ENCODE measurements at regions not wholly inside any gene's neighbourhood (a gene's known extent, or its start where the extent isn't known, plus 50 kb on each side); places are given as distances from the start of the nearest gene placed in this dataset.

DNA sequence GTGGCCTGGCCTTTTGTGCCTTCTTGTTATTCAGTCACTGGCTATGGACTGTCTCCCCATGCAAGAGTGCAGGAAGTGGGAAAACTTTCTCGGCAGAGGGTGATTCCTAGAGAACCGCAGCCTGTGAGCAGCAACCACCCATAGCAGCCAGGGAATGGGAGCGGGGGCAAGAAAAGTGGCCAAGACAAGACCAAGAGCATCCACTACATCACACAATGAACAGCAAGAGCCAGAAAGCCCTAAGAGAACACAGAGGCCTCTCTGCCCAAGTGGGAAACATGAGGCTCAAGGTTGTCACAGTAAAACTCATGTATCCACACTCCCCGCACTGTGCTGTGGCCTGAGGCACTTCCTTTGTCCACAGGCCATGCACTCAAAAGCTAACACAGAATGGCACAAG is 129.1 kb upstream of the FSTL4 start:
- no peak overlapping the region for H3K4me3 ChIP-seq (ENCODE audit: low read length)
- no peak for DNase-seq (ENCODE audit: low read depth)
- TF ChIP-seq, protein P1, sequence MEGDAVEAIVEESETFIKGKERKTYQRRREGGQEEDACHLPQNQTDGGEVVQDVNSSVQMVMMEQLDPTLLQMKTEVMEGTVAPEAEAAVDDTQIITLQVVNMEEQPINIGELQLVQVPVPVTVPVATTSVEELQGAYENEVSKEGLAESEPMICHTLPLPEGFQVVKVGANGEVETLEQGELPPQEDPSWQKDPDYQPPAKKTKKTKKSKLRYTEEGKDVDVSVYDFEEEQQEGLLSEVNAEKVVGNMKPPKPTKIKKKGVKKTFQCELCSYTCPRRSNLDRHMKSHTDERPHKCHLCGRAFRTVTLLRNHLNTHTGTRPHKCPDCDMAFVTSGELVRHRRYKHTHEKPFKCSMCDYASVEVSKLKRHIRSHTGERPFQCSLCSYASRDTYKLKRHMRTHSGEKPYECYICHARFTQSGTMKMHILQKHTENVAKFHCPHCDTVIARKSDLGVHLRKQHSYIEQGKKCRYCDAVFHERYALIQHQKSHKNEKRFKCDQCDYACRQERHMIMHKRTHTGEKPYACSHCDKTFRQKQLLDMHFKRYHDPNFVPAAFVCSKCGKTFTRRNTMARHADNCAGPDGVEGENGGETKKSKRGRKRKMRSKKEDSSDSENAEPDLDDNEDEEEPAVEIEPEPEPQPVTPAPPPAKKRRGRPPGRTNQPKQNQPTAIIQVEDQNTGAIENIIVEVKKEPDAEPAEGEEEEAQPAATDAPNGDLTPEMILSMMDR (IDR thresholded peaks at IDR 0.05; ENCODE audit: insufficient read depth, low read depth, low read length, missing control alignments): no peak

DNA sequence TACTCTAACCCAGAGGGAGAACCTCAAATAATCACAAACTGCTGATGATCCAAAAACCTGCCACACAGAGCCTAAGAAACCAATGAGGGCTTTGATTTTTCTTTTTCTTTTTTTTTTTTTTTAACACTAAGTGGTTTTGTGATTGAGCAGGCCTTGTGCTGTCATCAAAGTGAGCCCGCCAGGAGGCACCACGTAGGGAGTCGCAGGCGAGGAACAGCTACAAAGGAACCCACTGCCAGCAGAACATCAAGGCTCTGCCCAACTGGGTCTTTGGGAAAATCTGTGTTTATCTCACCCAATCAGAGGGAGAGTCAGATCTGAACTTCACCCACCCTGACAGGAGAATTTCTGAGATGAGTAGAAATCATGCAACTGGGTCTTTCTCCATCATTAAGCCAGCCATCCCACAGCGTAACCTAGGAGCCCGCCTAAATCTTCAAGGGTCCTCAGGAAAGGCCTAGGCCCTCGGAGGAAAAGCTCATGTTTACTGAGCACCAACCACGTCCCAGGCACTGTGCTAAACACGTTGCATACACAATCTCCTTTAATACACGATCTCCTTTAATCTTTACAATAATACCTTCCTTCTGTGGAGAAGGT is 126.9 kb upstream of the FSTL4 start:
- DNase-seq (ENCODE audit: low read depth): no peak
- no peak overlapping the region for H3K4me3 ChIP-seq (ENCODE audit: low read length)
- TF ChIP-seq, protein P1 (IDR thresholded peaks at IDR 0.05; ENCODE audit: insufficient read depth, low read depth, low read length, missing control alignments): no peak

- peak; percentile 69 for DNase-seq (ENCODE audit: low read depth)
- TF ChIP-seq, protein P1 (IDR thresholded peaks at IDR 0.05; ENCODE audit: insufficient read depth, low read depth, low read length, missing control alignments): no peak
These were observed 125.9 kb upstream of the FSTL4 start for GRCh38 chr5:133738271-133738670.

DNA sequence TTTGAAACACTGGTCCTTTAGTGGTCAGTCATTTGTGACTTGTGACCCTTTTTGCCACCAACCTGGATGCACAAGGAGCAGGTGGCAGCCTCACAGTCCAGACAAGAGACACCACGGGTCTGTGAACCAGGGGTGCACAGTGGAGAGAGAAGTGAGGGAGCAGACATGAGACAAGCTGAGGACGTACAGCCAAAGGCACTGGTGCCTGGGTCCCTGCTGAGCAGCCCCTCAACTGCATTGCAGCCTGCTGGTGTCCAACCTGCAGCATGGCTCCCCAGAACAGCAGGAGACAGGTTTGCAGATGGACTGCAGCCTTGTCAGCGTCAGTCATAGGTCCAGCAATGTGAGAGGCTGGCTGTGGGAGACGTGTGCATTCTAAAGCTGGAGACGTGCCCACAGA is 124.2 kb upstream of the FSTL4 start:
- H3K4me3 ChIP-seq (ENCODE audit: low read length): no peak overlapping the region
- TF ChIP-seq, protein P1 (IDR thresholded peaks at IDR 0.05; ENCODE audit: insufficient read depth, low read depth, low read length, missing control alignments): no peak
- DNase-seq (ENCODE audit: low read depth): no peak

More at GRCh38 chr5:133738271-133738670, 125.9 kb upstream of the FSTL4 start:
- H3K4me3 ChIP-seq (ENCODE audit: low read length): no peak overlapping the region

DNA sequence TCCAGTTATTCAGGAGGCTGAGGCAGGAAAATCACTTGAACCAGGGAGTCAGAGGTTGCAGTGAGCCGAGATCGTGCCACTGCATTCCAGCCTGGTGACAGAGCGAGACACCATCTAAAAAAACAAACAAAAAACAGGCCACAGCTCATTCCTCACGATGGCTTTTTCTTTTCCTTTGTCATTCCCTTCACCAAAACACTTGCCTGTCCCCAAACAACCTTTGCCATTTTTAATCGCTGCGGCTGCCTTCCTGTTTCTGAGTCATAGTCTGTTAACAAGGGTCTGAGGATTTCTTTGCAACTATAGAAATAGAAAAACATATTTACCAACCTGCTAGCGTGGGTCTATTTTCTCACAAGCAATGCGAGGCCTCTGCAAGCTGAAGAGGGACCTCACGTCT is 123.0 kb upstream of the FSTL4 start:
- TF ChIP-seq, protein P1 (IDR thresholded peaks at IDR 0.05; ENCODE audit: insufficient read depth, low read depth, low read length, missing control alignments): no peak
- peak; percentile 48 for DNase-seq (ENCODE audit: low read depth)
- no peak overlapping the region for H3K4me3 ChIP-seq (ENCODE audit: low read length)

DNA sequence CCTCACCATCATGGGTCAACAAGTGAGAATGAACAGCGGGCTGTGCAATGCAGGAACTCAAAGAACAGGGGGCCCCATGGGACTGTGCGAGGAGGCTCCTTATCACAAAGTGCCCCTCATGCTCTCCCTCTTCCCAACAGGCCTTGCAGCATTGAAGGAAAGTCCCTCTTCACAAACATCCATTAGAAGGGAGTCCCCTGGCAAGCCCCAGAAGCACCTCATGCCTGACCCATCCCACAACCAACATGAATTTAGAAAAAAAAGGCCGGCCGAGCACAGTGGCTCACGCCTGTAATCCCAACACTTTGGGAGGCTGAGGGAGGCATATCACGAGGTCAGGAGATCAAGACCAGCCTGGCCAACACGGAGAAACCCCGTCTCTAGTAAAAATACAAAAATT is 122.6 kb upstream of the FSTL4 start:
- no peak for DNase-seq (ENCODE audit: low read depth)
- no peak overlapping the region for H3K4me3 ChIP-seq (ENCODE audit: low read length)
- TF ChIP-seq, protein P1 (IDR thresholded peaks at IDR 0.05; ENCODE audit: insufficient read depth, low read depth, low read length, missing control alignments): no peak

GRCh38 chr5:133732536-133732935 is 120.2 kb upstream of the FSTL4 start:
- H3K4me3 ChIP-seq (ENCODE audit: low read length): no peak overlapping the region
- DNase-seq (ENCODE audit: low read depth): no peak
- TF ChIP-seq, protein P1 (IDR thresholded peaks at IDR 0.05; ENCODE audit: insufficient read depth, low read depth, low read length, missing control alignments): no peak
